HG03432 (cell line): ENCODE measurements at regions not wholly inside any gene's neighbourhood (a gene's known extent, or its start where the extent isn't known, plus 50 kb on each side); places are given as distances from the start of the nearest gene placed in this dataset.

ENCODE experiments used
- ATAC-seq: cut with Tn5 transposase; IDR thresholded peaks from one replicate; pipeline ENCODE4 v1.9.1; 2021; ENCODE audit warnings: mild to moderate bottlenecking, moderate library complexity; ENCODE audit not compliant: unreplicated experiment

DNA sequence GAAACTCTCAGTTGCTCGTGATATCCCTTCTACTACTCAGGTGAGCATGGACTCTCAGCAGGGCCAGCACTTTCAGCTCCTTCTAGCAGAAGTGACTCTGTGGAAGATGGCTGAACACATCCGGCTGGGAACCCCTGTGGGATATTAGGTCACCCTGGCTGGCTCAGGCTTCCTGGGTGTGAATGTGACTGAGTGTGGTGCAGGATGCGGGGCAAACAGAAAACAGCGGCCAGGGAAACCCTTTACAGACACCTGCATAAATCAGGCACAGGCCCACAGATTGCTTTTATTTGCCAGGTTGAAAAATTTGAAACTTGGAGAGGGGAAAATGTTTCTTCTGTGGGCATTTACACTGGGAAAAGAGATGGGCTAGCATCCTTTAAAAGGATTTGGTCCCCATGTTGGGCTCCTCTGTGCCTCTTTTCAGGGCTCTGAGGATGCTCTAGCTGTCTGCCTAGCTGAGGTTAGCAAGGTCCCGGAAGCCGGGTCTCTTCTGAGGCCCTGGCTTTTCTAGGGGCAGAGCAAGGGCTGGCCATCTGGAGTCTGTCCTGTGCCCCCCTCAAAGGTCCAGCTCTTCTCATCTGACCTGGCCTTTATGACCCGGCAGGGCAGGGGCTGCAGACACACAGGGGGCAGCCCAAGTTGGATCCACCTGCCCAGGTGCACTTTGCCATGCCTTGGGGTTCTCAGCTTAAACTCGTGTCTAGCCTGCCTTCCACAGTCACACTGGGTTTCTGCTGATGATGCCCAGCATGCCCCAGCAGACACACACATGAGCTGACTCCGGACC, 243.0 kb downstream of the SIPA1L2 start:
- no peak for ATAC-seq

GRCh38 chr1:232386294-232386693, 243.6 kb downstream of the SIPA1L2 start:
- ATAC-seq, result no peak

GRCh38 chr1:232385221-232385620, 244.7 kb downstream of the SIPA1L2 start:
- no peak for ATAC-seq

DNA sequence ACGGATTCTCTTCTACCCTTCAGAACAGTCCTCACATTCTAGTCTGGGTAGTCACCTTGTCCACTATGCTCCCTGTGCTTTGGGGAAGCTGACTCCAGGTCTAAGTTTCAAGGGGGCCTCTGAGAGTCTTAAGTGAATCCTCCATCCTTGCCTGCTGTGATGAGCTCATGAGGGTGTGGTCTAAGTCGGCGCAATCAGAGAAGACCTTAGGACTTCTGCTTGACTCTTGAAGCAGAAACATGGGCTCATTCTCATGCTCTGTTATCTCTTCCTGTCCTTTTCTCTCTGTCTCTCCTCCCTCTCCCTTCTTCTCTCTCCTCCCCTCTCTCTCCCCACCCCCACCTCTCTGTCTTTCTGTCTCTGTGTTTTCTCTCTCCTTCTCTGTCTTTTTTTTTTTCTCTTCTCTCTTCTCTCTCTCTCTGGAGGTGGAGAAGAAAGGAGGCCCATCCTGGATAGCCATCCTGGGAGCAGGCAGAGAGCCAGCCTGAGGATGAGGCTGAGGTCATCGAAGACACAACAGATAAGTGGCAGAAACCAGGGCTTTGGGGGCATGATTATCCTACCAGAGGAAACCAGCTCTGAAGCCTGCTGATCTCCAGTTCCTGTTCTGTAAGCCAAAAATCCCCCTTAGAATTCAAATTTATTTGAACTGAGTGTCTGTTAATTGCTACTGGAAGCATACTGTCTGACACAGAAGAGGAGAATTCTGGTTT, 245.6 kb downstream of the SIPA1L2 start:
- no peak for ATAC-seq

- no peak for ATAC-seq
Measured at GRCh38 chr1:232383455-232384123, 246.3 kb downstream of the SIPA1L2 start.

GRCh38 chr1:232382671-232383070, 247.3 kb downstream of the SIPA1L2 start:
- no peak for ATAC-seq

DNA sequence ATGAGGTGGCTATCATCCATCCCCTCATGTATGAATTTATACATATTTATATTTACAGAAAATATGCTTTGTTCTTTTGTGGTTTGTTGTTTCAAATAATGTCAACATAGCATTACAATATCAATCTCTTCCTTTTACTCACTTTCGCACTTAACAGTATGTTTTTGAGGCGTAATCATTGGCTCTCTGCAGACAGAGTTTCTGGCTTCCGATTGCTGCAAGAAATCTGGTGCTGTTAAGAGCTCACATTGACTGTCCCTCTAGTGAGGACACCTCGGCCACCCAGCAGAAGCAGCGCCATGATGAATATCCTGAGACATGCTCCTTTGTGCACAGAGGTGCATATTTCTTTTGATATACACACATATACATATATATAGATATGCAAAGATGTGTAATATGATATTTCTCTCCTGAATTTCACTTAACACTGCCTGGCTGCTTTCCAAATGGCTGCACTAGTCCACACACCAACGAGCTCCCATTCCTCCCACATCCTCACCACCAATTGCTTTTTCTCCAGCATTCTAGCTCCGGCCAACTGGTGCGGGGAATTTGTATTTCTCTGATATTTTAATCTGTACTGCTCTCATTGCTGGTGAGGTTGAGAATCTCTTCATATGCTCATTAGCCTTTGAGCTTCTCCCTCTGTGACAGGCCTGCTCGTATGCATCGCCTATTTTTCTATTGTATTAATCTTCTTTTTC, 248.4 kb downstream of the SIPA1L2 start:
- ATAC-seq, result no peak

DNA sequence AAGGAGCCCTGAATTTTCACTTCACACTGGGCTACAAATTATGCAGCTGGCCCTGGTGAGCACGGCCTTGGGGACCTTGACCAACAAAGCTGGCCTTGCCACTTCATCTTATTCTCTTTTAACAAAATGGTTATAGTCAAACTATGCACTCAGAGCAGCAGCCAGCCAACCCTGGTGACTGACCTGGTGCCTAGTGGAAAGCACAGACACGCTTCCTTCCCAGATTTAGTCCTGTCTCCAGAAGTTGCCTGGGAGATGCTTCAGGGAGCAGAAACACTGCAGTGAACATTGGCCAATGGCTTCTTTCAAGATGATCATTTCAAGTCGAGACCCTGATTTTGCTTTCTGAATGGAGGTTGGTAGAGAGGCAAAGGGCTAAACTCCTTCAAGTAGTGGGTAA, 249.3 kb downstream of the SIPA1L2 start:
- ATAC-seq, result no peak

DNA sequence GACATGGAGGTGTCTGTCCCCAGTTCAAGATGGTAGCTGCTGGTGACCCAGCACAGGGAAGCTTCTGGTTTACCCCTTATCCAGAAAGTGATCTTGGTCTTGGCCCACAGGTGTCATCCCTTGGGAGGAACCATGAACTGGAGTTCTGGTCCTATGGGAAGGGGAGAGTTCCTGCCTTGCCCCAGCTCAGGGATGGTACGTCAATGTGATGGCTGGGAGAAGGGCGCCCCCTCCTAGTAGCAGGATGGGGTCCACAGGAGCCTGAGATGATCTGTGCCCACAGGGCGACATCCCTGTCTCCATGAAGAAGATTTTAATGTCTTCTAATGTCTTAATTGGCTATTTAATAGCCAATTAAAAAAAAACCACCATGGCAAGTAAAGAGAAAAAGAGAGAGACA, 249.8 kb downstream of the SIPA1L2 start:
- no peak for ATAC-seq

DNA sequence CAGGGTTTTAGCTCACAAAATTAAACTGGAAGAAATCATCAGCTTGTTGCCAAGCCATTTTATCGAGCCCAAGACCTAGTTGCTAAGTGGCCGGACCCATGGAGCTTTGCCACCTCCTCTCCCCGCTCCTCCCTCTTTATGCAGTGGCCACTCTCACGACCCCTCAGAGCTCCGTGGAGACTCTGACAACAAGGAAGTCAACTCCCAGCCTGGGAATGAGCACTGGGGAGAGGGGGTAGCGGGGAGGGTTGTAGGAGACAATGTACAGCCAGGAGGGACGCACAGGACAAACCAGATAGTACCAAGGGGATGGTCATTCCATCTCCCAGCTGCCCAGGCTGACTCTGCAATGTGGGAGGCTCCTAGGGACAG, 250.9 kb downstream of the SIPA1L2 start:
- ATAC-seq, result no peak

DNA sequence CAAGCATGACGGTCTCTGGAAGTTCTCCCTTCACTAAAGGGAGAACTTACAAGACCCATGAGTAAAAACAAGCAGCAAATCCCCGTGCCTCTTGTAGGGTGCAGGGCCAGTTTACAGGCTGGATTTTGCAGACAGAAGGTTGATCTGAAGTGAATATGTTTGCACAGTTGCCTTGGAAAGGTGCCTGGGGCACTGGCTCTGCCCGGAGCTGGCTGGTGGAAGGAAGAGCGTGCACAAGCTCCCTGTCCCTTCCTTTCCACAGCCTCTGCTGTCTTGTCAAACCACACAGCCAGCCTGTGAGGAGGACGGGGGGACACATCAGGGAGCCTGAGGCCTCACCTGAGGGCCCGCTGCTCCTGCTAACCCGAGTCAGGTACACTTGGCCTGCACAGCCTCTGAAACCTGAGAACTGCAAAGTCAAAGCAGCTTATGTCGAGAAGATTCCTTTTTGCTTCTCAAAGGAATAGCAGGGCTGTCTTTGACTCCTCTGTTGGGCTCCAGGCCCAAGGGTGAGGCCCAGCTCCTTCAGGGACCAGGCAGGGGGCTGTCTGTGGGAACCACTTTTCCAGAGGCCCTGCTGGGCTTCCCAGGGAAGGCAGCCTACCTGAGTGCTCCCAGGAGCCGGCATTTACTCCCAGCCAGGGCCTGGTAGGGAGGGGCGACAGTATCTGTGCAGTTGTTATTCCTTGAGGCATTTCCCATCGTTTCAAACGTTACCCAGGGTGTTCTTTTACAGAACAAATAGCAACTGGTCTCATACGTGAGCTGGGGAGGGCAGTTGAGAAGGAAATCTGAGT, 251.5 kb downstream of the SIPA1L2 start:
- ATAC-seq, result no peak

- ATAC-seq, result no peak
Measured at GRCh38 chr1:232377494-232377770, 252.5 kb downstream of the SIPA1L2 start.

DNA sequence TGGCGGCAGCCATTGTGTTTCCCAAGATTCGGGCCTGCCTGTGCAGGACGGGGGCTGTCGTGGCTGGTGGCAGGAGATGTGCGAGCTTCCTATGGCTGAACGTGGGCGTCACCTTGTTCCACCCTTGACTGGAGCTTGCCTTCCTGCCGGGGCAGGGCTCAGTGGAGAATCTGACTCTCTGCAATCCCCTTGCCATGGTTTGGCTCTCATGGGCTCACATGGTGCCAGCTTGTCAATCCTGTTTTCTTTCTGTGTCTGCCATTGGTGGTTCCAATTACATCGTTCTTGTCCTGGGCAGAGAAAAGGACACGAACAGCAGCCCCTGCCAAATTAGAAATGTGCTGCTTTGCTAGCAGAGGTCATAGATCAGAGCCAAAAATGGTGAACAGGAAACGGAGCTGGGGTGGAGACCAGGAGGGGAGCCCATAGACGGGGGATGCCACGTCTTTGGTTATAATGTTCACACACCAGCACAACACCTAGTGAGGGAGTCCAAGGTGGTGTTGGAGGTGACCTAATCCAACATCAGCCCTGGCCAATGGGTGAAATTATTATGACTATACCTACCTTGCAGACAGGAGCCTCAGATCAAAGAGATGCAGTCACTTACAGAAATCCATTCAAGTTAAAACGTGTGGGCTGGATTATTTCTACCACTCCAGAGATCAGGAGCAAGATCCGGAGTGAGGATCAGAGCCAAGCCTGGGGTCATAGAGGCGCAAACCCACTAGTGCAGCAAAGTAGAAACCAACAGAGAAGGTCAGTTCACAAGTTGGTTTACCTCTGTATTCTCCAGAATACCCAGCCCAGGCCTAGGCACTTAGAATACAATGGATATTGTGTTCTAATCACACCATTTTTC, 253.1 kb downstream of the SIPA1L2 start:
- ATAC-seq, result no peak

DNA sequence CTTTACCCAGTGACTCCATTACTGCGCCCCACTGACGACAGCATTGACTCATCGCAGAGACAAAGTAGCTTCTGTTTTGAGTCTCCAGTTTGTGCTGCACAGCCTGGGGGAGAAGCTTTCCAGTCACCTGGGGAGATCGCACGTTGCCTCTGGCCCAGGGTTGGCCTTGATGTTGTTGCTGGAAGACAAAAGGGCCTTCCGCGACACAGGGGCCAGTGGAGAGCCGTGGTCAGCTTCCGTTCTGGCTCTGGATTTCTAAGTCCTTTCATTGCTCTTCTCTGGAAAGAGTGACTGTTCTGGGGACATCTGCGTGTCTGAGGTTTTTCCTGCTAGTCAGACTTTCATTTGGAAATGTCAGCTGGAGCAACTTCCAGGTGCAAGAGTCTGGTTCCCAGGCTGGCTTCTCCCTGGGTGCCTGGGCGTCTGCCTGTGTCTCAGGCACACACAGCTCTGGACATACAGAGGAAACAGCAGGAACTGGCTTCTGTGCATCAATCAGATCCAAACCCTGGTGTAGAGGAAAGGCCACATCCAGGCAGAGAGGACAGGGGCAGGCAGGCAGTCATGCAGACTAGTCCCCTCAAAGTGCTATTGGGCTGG, 257.0 kb downstream of the SIPA1L2 start:
- ATAC-seq, result no peak

GRCh38 chr1:232372431-232372830, 257.5 kb downstream of the SIPA1L2 start:
- no peak for ATAC-seq

DNA sequence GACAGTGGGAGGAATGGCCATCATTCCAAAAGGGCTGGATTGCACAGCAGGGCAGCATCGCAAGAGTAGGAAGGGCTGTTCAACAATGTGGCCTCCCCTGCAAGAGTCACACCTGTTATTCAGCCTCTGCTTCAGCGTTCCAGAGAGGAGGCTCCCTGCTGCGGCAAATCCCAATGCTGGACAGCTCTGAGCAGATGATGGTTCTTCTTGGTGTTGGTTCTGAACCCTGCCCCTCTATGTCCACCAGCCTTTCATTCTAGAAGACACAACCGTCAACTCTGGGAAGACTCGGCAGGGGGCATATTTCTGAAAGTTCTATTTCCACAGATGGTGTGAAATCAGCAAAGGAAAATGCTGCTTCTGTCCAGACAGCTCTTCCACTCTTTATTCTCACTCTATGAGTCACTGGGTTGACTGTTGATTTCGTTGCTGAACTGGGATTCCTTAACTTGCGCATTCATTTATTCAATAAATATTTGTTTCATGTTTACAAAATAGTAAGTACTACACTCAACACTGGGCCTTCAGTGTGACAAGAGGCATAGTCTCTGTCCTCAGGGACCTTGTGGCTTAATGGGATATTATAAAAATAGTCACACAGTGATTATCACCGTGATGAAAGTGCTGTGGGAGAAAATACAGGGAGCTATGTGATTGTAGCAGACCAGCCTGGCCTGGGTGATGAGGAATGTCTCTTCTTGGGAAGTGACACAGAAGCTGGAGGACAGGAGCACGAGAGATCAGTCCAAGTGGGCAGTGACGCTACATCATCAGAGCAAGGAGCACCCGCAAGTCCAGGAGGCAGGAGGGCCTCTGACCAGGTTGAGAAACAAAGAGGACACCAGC, 260.3 kb downstream of the SIPA1L2 start:
- no peak for ATAC-seq

- no peak for ATAC-seq
Measured at GRCh38 chr1:232368821-232369321, 261.1 kb downstream of the SIPA1L2 start.

GRCh38 chr1:232367293-232367692, 262.6 kb downstream of the SIPA1L2 start:
- no peak for ATAC-seq
